LNCAP (cell line): ENCODE measurements at regions not wholly inside any gene's neighbourhood (a gene's known extent, or its start where the extent isn't known, plus 50 kb on each side); places are given as distances from the start of the nearest gene placed in this dataset.

Experiments used
- CTCF ChIP-seq: fragments of 450-650 bp; IDR thresholded peaks from 2 replicates; pipeline ENCODE4 v1.5.1; 2017; ENCODE audit warnings: mild to moderate bottlenecking

DNA sequence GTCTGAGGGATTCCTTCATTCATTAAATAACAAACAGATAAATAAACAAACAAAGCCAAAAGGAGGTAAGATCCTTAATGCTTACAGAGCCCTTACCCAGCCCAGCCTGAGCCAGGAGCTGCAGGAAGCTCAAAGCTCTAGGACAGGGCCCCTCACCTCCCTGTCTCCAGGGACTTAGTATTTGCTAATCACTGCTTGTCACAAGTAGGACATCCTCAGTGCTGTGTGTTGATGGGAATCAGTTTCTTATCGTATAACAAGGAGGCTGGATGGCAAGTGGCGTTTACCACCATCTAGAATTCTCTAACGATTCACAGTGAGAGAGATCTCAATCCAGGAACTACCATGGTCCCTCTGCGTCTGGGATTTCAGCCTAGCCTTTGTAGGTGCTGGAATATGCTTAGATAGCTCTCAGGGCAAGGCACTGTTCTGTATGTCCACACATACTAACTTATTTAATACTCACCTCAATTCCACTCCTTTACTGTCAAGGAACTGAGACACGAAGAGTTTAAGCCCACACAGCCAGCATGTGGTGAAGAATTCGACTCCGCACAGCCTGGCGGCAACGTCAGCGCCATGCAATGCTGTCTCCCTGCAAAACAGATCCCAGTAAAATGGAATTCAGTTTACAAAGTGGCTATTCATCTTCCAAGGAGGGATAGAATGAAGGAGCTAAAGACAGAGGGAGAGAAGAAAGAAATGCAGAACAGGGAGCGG, 164.8 kb downstream of the MYCN start:
- no peak for TF ChIP-seq CTCF

- no peak for TF ChIP-seq CTCF
Measured at GRCh38 chr2:16104315-16104948, 164.1 kb downstream of the MYCN start.

GRCh38 chr2:16103614-16104314, 163.4 kb downstream of the MYCN start:
- TF ChIP-seq CTCF = no peak

DNA sequence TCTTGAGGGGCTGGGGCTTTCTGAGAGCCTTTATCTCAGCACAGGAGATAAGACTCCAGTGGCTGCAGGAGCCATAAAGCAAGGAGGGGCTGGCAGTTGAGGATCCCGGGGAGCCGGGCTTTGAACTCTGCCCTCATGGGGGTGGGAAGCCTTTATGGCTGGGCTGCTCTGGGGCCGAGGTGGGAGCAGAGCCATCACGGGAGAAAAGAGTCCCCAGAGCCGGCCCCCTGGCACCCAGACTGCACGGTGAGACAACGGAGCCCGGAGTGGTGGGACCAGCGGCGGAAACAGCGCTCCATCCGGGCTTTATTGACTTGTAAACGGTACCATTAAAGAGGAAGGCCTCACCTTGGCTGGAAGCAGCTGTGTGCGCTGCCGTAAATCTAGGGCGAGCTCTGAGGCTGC, 162.6 kb downstream of the MYCN start:
- TF ChIP-seq CTCF = no peak

DNA sequence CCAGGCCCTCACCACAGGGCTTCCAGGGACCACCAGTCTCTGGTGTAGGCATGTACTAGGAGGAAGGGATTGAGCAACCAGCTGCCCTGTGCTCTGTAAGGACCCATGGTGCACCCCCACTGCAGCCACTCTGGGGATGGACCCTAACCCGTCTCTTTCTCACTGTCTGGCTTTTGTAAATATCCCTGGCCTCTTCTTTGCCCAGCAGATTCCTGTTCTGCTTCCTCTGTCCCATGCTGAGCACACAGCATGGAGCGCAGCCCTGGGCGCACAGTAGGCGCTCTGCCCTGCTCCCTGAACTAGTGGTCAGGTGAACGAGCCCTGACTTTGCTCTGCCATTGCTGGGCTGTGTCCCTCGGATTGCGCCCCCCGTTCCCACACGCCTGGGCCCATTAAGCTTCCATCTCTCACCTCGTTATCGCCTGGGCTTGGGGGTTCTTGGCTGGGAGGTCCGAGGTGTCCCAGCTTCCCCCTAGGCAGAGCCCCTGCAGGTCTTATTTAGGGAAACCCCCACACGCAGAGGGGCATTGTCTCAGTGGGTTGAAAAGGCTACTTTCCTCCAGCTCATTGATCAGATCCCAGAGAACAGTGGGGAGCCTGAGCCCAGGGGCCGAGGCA, 162.1 kb downstream of the MYCN start:
- no peak for TF ChIP-seq CTCF

- no peak for TF ChIP-seq CTCF
Measured at GRCh38 chr2:16101196-16101595, 160.8 kb downstream of the MYCN start.

DNA sequence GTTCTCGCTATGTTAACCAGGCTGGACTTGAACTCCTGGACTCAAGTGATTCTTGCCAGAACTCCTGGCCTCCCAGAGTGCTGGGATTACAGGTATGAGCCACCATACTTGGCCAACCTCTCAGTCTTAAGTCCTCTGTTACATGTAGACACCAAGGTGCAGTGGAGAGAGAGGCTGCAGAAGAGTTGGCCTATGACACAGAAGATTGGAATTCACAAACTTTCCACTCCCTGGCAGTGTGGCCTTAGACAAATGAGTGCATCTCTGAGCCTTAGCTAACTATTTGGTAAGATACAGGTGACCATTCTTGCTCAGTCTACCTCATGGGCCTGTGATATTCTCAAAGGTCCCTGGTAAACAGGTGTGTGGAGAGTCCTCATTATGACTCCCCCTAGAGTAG, 159.7 kb downstream of the MYCN start:
- TF ChIP-seq CTCF = no peak
